Astrocyte (in vitro differentiated cells and primary cell): ENCODE measurements at regions not wholly inside any gene's neighbourhood (a gene's known extent, or its start where the extent isn't known, plus 50 kb on each side); places are given as distances from the start of the nearest gene placed in this dataset.

Experiments used
- DNase-seq: peaks from one replicate; pipeline ENCODE4 v3.0.0-alpha.2; 2010; ENCODE audit warnings: low read depth
- FAIRE-seq: peaks from 2 replicates; lab custom pipeline; 2011; peaks lifted over from hg19 to GRCh38; lab: Jason Lieb, UNC
- H2AFZ ChIP-seq: 2 replicates; pipeline ENCODE4 v1.6.0; 2012; ENCODE audit warnings: low read depth, low read length, inconsistent platforms
- H3K27ac ChIP-seq: 2 replicates; pipeline ENCODE4 v1.5.1; 2011; ENCODE audit warnings: low read depth, low read length, inconsistent platforms
- H3K27me3 ChIP-seq: 2 replicates; pipeline ENCODE4 v1.6.0; 2011; ENCODE audit warnings: low read length, inconsistent platforms; ENCODE audit not compliant: insufficient read depth
- H3K36me3 ChIP-seq: 2 replicates; pipeline ENCODE4 v1.5.1; 2011; ENCODE audit warnings: low read length, inconsistent platforms; ENCODE audit not compliant: insufficient read depth
- H3K4me1 ChIP-seq: 2 replicates; pipeline ENCODE4 v1.5.1; 2011; ENCODE audit warnings: low read length, inconsistent platforms; ENCODE audit not compliant: insufficient read depth
- H3K4me2 ChIP-seq: 2 replicates; pipeline ENCODE4 v1.6.0; 2012; ENCODE audit warnings: low read length, inconsistent platforms
- H3K4me3 ChIP-seq: 2 replicates; pipeline ENCODE4 v1.5.1; 2011; ENCODE audit warnings: low read depth, mild to moderate bottlenecking, low read length, inconsistent platforms; ENCODE audit not compliant: insufficient read depth
- H3K79me2 ChIP-seq: 2 replicates; pipeline ENCODE4 v1.6.0; 2012; ENCODE audit warnings: mild to moderate bottlenecking, low read length, inconsistent platforms; ENCODE audit not compliant: insufficient read depth
- H3K9ac ChIP-seq: 2 replicates; pipeline ENCODE4 v1.6.0; 2012; ENCODE audit warnings: mild to moderate bottlenecking, low read length, inconsistent platforms
- H3K9me3 ChIP-seq: 2 replicates; pipeline ENCODE4 v1.5.1; 2012; ENCODE audit warnings: low read depth, mild to moderate bottlenecking, low read length, inconsistent platforms; ENCODE audit not compliant: insufficient read depth
- H4K20me1 ChIP-seq: 2 replicates; pipeline ENCODE4 v1.6.0; 2012; ENCODE audit warnings: low read length, inconsistent platforms; ENCODE audit not compliant: insufficient read depth
- H3K27ac Mint-ChIP-seq: one replicate; pipeline ENCODE4 v1.8.0; 2021; ENCODE audit warnings: mild to moderate bottlenecking, mixed read lengths; ENCODE audit not compliant: unreplicated experiment
- H3K27me3 Mint-ChIP-seq: one replicate; pipeline ENCODE4 v1.8.0; 2021; ENCODE audit warnings: low read depth, mixed read lengths; ENCODE audit not compliant: unreplicated experiment
- H3K36me3 Mint-ChIP-seq: one replicate; pipeline ENCODE4 v1.8.0; 2021; ENCODE audit warnings: low read depth, mixed read lengths; ENCODE audit not compliant: unreplicated experiment
- H3K4me1 Mint-ChIP-seq: one replicate; pipeline ENCODE4 v1.8.0; 2021; ENCODE audit warnings: low read depth, mixed read lengths; ENCODE audit not compliant: unreplicated experiment
- H3K4me3 Mint-ChIP-seq: one replicate; pipeline ENCODE4 v1.8.0; 2021; ENCODE audit warnings: mild to moderate bottlenecking, moderate library complexity, mixed read lengths; ENCODE audit not compliant: unreplicated experiment
- H3K9me3 Mint-ChIP-seq: one replicate; pipeline ENCODE4 v1.8.0; 2021; ENCODE audit warnings: mild to moderate bottlenecking, mixed read lengths; ENCODE audit not compliant: unreplicated experiment
- CTCF ChIP-seq: IDR thresholded peaks from 2 replicates; pipeline ENCODE4 v1.5.1; 2011; ENCODE audit warnings: low read depth, mild to moderate bottlenecking, inconsistent platforms, low read length, moderate library complexity; ENCODE audit not compliant: insufficient read depth
- EZH2 ChIP-seq: IDR thresholded peaks from 2 replicates; pipeline ENCODE4 v1.6.1; 2012; ENCODE audit warnings: mild to moderate bottlenecking, low read length, inconsistent platforms; ENCODE audit not compliant: insufficient read depth

- no peak overlapping the region for H3K4me2 ChIP-seq
- no peaks in the 10 kb centered on the region for H3K36me3 ChIP-seq
- no peak overlapping the region for H3K4me3 ChIP-seq
- no peak overlapping the region for H3K27ac ChIP-seq
- H3K9me3 ChIP-seq = no peaks in the 10 kb centered on the region
- H3K27me3 ChIP-seq = no peaks in the 10 kb centered on the region
- FAIRE-seq (no peak), DNase-seq (no peak)
- peaks cover 6% of the 10 kb centered on the region for H3K4me1 ChIP-seq
- Mint-ChIP-seq H3K4me1 (peaks cover 5% of the 10 kb centered on the region), H3K36me3 (no peaks in the 10 kb centered on the region), H3K27me3 (no peaks in the 10 kb centered on the region), H3K9me3 (peaks cover 4% of the 10 kb centered on the region), H3K4me3 (no peak overlapping the region), H3K27ac (no peak overlapping the region)
- no peak overlapping the region for H2AFZ ChIP-seq
- TF ChIP-seq EZH2 = no peak
- TF ChIP-seq CTCF = no peak
- no peak overlapping the region for H3K9ac ChIP-seq
- no peaks in the 10 kb centered on the region for H4K20me1 ChIP-seq
- H3K79me2 ChIP-seq = no peaks in the 10 kb centered on the region
These were observed 171.5 kb upstream of the FMN2 start for GRCh38 chr1:239920214-239920613.

- Histone ChIP-seq H3K4me2 (no peak overlapping the region), H3K4me3 (no peak overlapping the region), H3K4me1 (peaks cover 6% of the 10 kb centered on the region), H3K79me2 (no peaks in the 10 kb centered on the region), H2AFZ (no peak overlapping the region), H3K27ac (no peak overlapping the region), H3K36me3 (no peaks in the 10 kb centered on the region), H3K27me3 (no peaks in the 10 kb centered on the region), H4K20me1 (no peaks in the 10 kb centered on the region), H3K9me3 (no peaks in the 10 kb centered on the region), H3K9ac (no peak overlapping the region)
- Mint-ChIP-seq H3K9me3 (peaks cover 4% of the 10 kb centered on the region), H3K27me3 (no peaks in the 10 kb centered on the region), H3K4me3 (no peak overlapping the region), H3K27ac (no peak overlapping the region), H3K4me1 (peaks cover 5% of the 10 kb centered on the region), H3K36me3 (no peaks in the 10 kb centered on the region)
- DNase-seq (peak; percentile 18), FAIRE-seq (no peak)
- TF ChIP-seq EZH2 (no peak), CTCF (no peak)
These were observed 168.7 kb upstream of the FMN2 start for GRCh38 chr1:239922778-239923522.

- FAIRE-seq = no peak
- Mint-ChIP-seq H3K27me3 (no peaks in the 10 kb centered on the region), H3K36me3 (no peaks in the 10 kb centered on the region), H3K27ac (no peak overlapping the region), H3K4me1 (peaks cover 5% of the 10 kb centered on the region), H3K4me3 (no peak overlapping the region), H3K9me3 (peaks cover 4% of the 10 kb centered on the region)
- H3K4me1 ChIP-seq = peaks cover 6% of the 10 kb centered on the region
- no peak overlapping the region for H3K27ac ChIP-seq
- no peak overlapping the region for H2AFZ ChIP-seq
- H3K4me3 ChIP-seq = no peak overlapping the region
- TF ChIP-seq EZH2 (no peak), CTCF (no peak)
- no peaks in the 10 kb centered on the region for H3K27me3 ChIP-seq
- H3K9me3 ChIP-seq = no peaks in the 10 kb centered on the region
- no peaks in the 10 kb centered on the region for H3K36me3 ChIP-seq
- DNase-seq = no peak
- H3K79me2 ChIP-seq = no peaks in the 10 kb centered on the region
- no peak overlapping the region for H3K9ac ChIP-seq
- H4K20me1 ChIP-seq = no peaks in the 10 kb centered on the region
- no peak overlapping the region for H3K4me2 ChIP-seq
These were observed 166.8 kb upstream of the FMN2 start for GRCh38 chr1:239924741-239925350.
